Hepatocyte (in vitro differentiated cells): ENCODE measurements at regions not wholly inside any gene's neighbourhood (a gene's known extent, or its start where the extent isn't known, plus 50 kb on each side); places are given as distances from the start of the nearest gene placed in this dataset.

Experiments
- EZH2 ChIP-seq: fragments of 200-600 bp; sonication (generic); IDR thresholded peaks from 2 replicates; pipeline ENCODE4 v1.6.1; 2016; ENCODE audit warnings: antibody characterized with exemption, mild to moderate bottlenecking, borderline replicate concordance
- EZH2phosphoT487 ChIP-seq: fragments of 200-600 bp; sonication (generic); IDR thresholded peaks from one replicate; pipeline ENCODE4 v1.6.1; 2018; ENCODE audit warnings: antibody characterized with exemption, mild to moderate bottlenecking, low read depth, moderate library complexity; ENCODE audit not compliant: unreplicated experiment, severe bottlenecking
- TF ChIP-seq, protein P1 (sequence below): fragments of 200-600 bp; sonication (generic); IDR thresholded peaks from 2 replicates; pipeline ENCODE4 v1.5.1; 2016; ENCODE audit warnings: antibody characterized with exemption, mild to moderate bottlenecking; ENCODE audit not compliant: poor library complexity

DNA sequence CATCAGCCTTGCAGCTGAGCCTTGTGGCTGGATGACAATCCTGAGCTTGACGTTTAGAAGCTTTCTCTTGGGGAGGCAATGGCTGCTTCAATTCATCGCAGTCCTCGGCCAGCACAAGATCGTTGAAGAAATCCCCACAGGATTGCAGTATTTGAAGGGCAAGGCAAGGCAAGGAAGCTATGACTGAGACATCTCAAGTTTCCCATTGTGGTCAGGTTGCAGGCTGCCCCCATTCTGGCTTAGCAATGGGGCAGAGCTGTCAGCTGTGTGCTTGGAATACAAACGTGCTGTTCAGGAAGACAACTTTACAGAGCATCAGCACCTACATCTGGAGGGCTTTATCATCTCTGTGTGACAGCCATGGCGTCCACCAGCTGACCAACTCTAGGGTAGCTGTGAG lies 275.9 kb upstream of the TBL1XR1 start:
- TF ChIP-seq, protein P1, sequence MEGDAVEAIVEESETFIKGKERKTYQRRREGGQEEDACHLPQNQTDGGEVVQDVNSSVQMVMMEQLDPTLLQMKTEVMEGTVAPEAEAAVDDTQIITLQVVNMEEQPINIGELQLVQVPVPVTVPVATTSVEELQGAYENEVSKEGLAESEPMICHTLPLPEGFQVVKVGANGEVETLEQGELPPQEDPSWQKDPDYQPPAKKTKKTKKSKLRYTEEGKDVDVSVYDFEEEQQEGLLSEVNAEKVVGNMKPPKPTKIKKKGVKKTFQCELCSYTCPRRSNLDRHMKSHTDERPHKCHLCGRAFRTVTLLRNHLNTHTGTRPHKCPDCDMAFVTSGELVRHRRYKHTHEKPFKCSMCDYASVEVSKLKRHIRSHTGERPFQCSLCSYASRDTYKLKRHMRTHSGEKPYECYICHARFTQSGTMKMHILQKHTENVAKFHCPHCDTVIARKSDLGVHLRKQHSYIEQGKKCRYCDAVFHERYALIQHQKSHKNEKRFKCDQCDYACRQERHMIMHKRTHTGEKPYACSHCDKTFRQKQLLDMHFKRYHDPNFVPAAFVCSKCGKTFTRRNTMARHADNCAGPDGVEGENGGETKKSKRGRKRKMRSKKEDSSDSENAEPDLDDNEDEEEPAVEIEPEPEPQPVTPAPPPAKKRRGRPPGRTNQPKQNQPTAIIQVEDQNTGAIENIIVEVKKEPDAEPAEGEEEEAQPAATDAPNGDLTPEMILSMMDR, result no peak
- no peak for TF ChIP-seq EZH2phosphoT487
- TF ChIP-seq EZH2, result no peak
